ENCODE measurements at regions not wholly inside any gene's neighbourhood (a gene's known extent, or its start where the extent isn't known, plus 50 kb on each side); places are given as distances from the start of the nearest gene placed in this dataset.
A peak's percentile ranks its signal among the peaks of the same experiment; 100 is the strongest.

DNA sequence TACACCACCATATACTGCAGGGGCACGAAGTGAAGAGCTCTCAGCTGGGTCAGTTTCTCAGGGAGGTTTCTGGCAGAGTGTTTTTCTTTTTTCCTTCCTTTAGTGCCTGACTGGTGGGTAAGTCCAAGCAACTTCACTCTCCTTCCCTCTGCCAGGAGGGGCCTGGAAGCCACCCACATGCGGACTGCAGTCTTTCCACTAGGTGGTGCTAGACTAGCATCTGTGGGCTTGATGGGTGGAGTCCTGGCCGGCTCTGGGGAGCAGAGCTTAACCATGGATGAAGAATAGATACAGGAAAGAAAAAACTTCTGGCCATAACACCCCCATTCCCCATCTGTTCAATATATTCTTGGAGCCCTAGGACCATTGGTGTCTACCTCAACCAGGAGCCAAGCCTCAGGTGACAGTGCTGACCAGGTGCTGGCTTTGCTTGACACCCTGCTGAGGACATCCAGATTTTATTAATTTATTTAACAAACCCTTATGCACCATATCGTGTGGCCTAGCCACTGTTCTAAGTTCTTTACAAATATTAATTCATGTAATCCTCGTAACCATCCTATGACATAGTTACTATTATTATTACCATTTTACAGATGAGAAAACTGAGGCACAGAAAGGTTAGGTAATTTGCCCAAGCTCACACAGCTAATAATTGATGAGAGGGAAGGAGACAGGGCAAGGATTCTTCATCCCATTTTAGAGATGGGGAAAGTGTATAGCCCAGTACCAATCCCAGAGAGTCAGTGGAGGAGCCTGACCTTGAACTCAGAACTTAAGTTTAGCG lies 126.7 kb upstream of the CSF3R start:
- Histone ChIP-seq H3K18ac (ENCODE audit: low read depth, low read length) (no peak overlapping the region), H4K20me1 (ENCODE audit: insufficient read depth, low read length) (no peaks in the 10 kb centered on the region; the same call in 1 of the 2 replicates), H2BK20ac (ENCODE audit: low read depth, low read length) (no peak overlapping the region), H3K4me2 (ENCODE audit: low read depth, low read length) (no peak overlapping the region), H2BK15ac (ENCODE audit: low read depth, low read length) (no peak overlapping the region), H2AK5ac (ENCODE audit: low read depth, low read length) (no peak overlapping the region), H3K27me3 (ENCODE audit: control insufficient read depth, insufficient read depth, low read length) (no peaks in the 10 kb centered on the region; the same call in 1 of the 2 replicates), H3K4ac (ENCODE audit: low read depth, low read length) (no peak overlapping the region), H2BK120ac (ENCODE audit: low read depth, low read length) (no peak overlapping the region), H4K8ac (ENCODE audit: low read depth in 2 of 2, low read length in 2 of 2) (no peak overlapping the region), H2AK9ac (replicated peaks; ENCODE audit: low read depth, low read length, poor library complexity) (no peak overlapping the region), H3K36me3 (ENCODE audit: control insufficient read depth, insufficient read depth, low read length) (no peaks in the 10 kb centered on the region), H2AFZ (replicated peaks; ENCODE audit: low read length, poor library complexity) (no peak overlapping the region), H3K79me1 (ENCODE audit: low read depth in 1 of 2, low read length in 2 of 2) (no peaks in the 10 kb centered on the region), H3K23ac (ENCODE audit: low read depth, low read length) (no peak overlapping the region), H3K9ac (ENCODE audit: low read depth, low read length) (no peak overlapping the region), H3K4me1 (ENCODE audit: control insufficient read depth, insufficient read depth, low read length) (no peaks in the 10 kb centered on the region), H3K56ac (ENCODE audit: extremely low read depth, insufficient read depth, low read length) (no peak overlapping the region), H2BK5ac (ENCODE audit: low read depth, low read length, poor library complexity, severe bottlenecking) (no peak overlapping the region), H3K27ac (ENCODE audit: insufficient read depth, low read length) (no peak overlapping the region), H4K91ac (ENCODE audit: insufficient read depth, low read depth, low read length) (no peak overlapping the region), H3K14ac (replicated peaks; ENCODE audit: low read depth, low read length) (no peak overlapping the region), H3K9me3 (ENCODE audit: control insufficient read depth, insufficient read depth, low read length) (no peaks in the 10 kb centered on the region), H3K4me3 (ENCODE audit: insufficient read depth, low read depth, low read length) (no peak overlapping the region), H4K5ac (ENCODE audit: low read depth, low read length) (no peak overlapping the region), H3K9me1 (ENCODE audit: insufficient read depth, low read length) (0 out of 2 replicates have a peak, but pooled peaks cover 2% of the 10 kb centered on the region)
- intact Hi-C loops (cut with micrococcal nuclease) = loop anchor here (1.0 kb wide), 1 partner anchor 825 kb away; no protein-coding TSS in a partner anchor
- ATAC-seq (ENCODE audit: low read depth) = peak; percentile 86
- WGBS, 2 experiments (ENCODE audit: extremely low coverage in 2 of 2, insufficient read length in 1 of 2) = no CpG with 5 or more reads among the region's 6 CpGs
- CTCF ChIA-PET = interaction anchor here (0.7 kb wide), 1 partner anchor 19 kb away, joined by 5 read pairs; no protein-coding TSS in a partner anchor
- peak; percentile 29 for DNase-seq
- no TSS peak for BruUV-seq (replicated peaks)
- dilution Hi-C loops (cut with HindIII; ENCODE audit: low sequenced_read_pairs, unreplicated experiment) = no loop called here
- TF ChIP-seq, protein P1, sequence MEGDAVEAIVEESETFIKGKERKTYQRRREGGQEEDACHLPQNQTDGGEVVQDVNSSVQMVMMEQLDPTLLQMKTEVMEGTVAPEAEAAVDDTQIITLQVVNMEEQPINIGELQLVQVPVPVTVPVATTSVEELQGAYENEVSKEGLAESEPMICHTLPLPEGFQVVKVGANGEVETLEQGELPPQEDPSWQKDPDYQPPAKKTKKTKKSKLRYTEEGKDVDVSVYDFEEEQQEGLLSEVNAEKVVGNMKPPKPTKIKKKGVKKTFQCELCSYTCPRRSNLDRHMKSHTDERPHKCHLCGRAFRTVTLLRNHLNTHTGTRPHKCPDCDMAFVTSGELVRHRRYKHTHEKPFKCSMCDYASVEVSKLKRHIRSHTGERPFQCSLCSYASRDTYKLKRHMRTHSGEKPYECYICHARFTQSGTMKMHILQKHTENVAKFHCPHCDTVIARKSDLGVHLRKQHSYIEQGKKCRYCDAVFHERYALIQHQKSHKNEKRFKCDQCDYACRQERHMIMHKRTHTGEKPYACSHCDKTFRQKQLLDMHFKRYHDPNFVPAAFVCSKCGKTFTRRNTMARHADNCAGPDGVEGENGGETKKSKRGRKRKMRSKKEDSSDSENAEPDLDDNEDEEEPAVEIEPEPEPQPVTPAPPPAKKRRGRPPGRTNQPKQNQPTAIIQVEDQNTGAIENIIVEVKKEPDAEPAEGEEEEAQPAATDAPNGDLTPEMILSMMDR (conservative IDR thresholded peaks at IDR 0.05; ENCODE audit: low read depth, low read length) = peak; percentile 52
- TF ChIP-seq RFX5 (IDR thresholded peaks at IDR 0.05; ENCODE audit: low read depth, low read length) (no peak), RAD21 (IDR thresholded peaks at IDR 0.05; ENCODE audit: low read length) (peak; percentile 53), SMC3 (IDR thresholded peaks at IDR 0.05; ENCODE audit: low read depth, low read length) (peak; percentile 36)
- POLR2A ChIA-PET (ENCODE audit: unreplicated experiment) = no interaction called here
- in situ Hi-C loops (cut with MboI; ENCODE audit: low sequenced_read_pairs) = no loop called here

All from IMR-90 (cell line).